ENCODE measurements at regions not wholly inside any gene's neighbourhood (a gene's known extent, or its start where the extent isn't known, plus 50 kb on each side); places are given as distances from the start of the nearest gene placed in this dataset.

DNA sequence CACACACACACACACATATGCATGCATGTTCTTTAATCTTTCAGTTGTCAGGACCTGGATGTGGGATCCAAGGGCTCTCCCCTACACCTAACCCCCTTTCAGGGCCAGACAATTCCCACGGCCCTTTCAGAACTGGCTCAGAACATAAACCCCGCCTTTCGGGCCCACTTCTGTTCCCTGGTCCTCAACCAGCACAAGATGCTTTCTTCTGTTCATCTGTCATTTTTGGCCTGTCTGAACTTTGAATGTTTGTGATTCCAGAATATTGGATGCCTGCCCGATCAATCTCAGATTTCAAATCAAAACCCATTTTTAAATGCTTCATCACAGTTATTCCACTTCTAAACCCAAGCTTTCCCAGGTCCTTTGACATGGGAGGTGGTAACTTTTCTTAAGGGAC, 167.3 kb downstream of the USP12 start:
- TF ChIP-seq, protein P1, sequence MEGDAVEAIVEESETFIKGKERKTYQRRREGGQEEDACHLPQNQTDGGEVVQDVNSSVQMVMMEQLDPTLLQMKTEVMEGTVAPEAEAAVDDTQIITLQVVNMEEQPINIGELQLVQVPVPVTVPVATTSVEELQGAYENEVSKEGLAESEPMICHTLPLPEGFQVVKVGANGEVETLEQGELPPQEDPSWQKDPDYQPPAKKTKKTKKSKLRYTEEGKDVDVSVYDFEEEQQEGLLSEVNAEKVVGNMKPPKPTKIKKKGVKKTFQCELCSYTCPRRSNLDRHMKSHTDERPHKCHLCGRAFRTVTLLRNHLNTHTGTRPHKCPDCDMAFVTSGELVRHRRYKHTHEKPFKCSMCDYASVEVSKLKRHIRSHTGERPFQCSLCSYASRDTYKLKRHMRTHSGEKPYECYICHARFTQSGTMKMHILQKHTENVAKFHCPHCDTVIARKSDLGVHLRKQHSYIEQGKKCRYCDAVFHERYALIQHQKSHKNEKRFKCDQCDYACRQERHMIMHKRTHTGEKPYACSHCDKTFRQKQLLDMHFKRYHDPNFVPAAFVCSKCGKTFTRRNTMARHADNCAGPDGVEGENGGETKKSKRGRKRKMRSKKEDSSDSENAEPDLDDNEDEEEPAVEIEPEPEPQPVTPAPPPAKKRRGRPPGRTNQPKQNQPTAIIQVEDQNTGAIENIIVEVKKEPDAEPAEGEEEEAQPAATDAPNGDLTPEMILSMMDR (IDR thresholded peaks at IDR 0.05) = no peak
- TF ChIP-seq POLR2AphosphoS5 (IDR thresholded peaks at IDR 0.05) = no peak

Data from transverse colon (tissue), 4 donors.